HG02852 (cell line): ENCODE measurements at regions not wholly inside any gene's neighbourhood (a gene's known extent, or its start where the extent isn't known, plus 50 kb on each side); places are given as distances from the start of the nearest gene placed in this dataset.
"Not testable (repeated sequence)": the region's sequence is repeated elsewhere in the genome, so short reads cannot be mapped to it uniquely, and the experiment has no call there.

Source experiments
- ATAC-seq: cut with Tn5 transposase; IDR thresholded peaks from one replicate; pipeline ENCODE4 v1.9.1; 2021; ENCODE audit warnings: mild to moderate bottlenecking, moderate library complexity; ENCODE audit not compliant: unreplicated experiment

GRCh38 chr4:157689476-157689875 is 468.9 kb downstream of the GRIA2 start:
- ATAC-seq = no peak

GRCh38 chr4:157687971-157688370 is 467.4 kb downstream of the GRIA2 start:
- ATAC-seq = no peak

GRCh38 chr4:157679326-157679725 is 458.8 kb downstream of the GRIA2 start:
- not testable (repeated sequence) for ATAC-seq

- no peak for ATAC-seq
Measured at GRCh38 chr4:157678478-157678877, 457.9 kb downstream of the GRIA2 start.

DNA sequence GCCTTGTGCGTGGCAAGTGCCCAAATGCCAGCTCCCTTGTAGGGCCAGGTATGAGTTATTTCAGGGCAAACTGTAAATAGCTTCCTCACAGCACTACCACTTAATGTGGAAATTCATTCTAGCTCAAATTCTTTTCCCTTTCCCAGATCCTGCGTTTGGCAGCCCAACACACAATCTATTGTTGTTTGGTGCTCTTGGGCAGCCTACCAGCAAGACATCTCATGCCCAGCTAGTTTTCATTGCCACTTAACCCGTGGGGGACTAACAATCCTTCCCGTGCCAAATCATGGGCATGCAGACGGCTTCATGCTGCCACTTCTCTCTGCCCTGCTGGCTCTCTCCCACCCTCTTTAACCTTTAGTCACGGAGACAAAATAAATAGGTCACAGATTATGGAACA is 454.2 kb downstream of the GRIA2 start:
- ATAC-seq = no peak

GRCh38 chr4:157667836-157668235 is 447.3 kb downstream of the GRIA2 start:
- no peak for ATAC-seq

DNA sequence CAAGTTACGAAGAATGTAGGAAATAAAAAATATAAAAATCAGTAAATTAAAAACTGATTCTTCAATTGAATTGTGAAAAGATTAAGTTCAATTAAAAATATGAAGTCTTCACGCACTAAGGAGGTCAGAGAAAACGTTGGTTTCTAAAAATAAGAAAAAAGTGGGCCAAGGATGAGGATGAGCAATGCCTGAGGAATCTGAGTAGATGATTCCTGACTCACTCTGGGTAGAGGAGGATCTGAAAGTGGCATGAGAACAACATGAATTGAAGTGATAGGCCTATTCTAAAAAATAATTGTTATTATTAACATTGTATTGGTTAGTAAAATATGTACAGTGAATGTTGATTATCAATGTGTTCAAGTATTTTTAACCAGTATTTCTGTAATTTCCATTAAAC is 444.2 kb downstream of the GRIA2 start:
- no peak for ATAC-seq

DNA sequence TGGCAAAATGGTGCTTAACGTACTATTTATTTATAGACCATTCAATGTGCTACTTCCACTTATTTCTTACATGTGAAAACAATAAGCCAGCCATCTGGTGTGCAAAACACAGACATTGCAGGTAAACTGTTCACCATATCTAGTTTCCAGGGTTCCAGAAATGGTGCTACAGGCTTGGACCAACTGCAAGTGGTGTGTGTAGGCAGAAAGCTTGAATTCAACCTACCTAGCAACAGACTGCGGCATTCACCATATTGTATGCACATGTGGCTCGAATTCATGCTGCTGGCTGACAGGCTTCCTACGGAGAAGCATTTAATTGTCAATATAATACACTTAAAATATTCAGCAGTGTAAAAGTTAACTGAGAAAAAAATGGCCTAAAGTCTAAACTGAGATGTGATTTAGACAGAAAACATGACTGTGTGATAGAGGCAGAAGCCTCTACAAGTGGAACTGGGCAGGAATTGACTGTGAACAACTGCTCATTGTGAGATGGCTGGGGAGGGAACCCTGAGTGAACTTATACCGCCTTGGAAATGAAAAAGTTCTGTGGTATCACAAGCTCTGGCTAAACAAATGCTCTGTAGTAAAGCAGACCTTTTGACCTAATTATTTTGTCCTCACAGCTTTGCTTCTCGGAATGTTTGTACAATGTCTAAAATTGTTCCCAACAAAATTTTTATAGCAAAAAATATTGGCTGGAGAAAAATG is 434.7 kb downstream of the GRIA2 start:
- no peak for ATAC-seq

GRCh38 chr4:157643257-157643656 is 422.7 kb downstream of the GRIA2 start:
- ATAC-seq = no peak

GRCh38 chr4:157634057-157634456 is 413.5 kb downstream of the GRIA2 start:
- ATAC-seq = no peak

DNA sequence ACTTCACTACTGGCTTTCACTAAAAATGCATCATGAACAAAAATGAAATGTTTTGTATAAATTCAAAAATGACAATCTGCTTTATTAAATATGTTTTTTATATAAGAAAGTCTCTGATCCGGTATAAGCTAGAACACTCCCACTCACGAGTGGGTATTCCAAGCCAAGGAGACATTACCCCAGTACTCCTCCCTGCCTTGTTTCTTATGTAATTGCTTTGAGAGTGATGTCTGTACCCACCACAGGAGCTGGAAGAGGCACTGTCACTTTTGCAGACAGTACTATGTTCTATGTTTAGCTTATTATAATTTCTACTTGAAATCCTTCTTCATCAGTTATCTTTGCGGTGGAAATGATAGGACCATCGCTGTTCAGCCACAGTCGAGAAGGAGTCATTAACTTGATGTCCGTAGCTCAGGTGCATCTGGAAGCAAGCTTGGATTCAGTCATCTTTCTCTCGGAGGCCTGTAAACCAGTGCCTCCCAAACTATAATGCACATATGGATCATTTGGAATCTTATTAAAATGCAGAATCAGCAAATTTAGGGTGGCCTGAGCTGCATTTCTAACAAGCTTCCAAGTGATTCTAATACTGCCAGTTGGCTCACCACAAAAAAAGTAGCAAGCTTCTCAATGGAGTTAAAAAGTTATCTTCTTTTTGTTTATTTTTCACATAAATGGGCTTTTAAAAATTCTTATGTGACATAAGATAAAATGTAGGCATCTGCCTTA is 396.4 kb downstream of the GRIA2 start:
- ATAC-seq = no peak

DNA sequence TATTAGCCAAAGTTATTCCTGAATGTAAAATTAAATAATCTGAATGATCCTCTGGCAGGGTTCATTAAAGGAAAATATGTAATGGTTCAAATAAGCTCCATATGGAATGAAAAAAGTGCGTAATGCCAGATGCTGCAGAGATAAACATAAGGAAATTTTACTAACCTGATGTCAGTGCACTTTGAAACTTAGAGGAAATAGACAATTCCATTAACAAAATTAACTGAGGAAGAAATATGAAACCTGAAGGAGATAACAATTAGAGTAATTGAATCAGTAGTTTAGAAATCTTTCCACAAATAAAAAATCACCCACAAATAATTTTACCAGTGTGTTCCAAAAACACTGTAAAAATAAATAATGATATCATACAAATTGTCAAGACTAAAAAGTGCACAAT is 387.5 kb downstream of the GRIA2 start:
- ATAC-seq = no peak

DNA sequence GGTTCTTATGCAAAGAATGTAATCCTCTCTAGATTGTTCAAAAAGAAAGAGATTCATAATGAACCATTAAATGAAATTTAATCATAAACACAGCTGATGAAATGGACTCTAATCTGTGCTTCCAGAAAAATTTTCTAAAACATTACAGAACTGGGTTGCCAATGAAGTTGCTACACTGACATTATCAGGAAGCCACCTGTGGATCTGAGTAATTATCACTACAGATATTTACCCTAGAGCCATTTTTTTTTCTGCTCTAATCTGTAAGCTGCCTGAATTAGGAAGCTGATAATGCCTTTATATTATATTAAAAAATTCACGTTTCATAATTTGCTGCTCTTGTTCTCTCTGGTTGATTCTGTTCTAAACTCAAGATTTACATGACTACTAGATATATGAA is 380.1 kb downstream of the GRIA2 start:
- ATAC-seq = no peak

DNA sequence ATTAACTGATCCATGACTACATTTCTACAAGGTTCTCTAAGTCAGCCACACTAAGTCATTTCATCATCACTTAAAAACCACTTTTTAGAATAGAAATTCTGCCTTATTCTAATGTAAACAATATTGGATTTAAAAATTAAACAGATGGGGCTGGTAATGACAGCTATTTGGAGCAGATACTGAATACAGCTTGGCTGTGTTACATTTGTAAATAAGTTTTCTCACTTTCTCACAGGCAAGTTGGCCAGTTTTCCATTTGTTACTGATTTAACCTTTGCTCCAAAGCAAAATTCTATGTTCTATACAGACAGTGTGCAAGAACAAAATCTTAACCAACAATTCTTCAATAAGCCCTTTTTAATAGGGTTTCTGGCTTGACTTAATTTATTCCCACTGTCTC is 370.7 kb downstream of the GRIA2 start:
- ATAC-seq = no peak

DNA sequence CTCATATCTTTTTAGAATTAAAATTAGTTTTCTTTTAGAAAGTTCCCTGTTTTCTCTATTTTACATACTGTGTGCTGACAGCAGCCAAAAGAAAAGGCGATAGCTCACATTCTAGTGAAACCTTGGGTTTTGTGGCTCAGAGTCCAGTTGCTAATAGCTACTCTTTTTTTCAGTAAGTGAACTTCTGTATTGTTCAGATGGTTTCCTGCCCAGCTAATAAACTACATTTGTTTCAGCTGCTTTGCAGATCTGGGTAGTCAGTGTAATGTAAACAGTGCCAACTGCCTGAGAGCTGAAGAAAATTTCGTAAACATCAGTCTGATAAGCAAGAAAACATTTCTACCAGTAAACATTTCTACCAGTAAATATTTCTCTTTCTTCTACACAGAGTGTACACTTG is 370.2 kb downstream of the GRIA2 start:
- no peak for ATAC-seq

DNA sequence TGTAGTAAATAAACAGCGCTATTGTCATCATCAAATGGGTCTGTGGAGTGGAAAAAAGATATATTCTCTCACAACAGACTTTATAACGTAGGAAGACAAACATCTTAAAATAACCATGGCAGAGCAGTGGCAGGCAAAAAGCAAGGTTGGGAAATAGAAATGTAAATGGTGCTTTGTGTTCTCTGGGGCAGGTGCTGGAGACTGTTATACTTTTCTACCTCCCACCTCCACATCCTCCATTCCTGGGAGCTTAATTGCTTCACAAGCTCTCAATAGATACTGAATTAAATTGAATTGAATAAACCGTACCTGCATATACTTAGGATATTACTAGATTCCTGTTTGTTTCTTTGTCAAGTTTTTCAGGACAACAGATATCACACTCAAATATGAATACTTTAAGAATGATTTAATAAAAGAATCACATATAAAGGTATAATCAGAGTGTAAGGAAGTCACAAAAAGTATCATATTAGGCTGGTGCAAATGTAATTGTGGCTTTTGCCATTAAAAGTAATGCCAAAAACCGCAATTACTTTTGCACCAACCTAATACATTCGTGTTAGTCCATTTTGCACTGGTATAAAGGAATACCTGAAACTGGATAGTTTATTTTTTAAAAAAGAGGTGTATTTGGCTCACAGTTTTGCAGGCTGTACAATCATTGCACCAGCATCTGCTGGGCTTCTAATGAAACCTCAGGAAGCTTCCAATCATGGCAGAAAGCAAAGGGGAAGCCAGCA is 367.3 kb downstream of the GRIA2 start:
- no peak for ATAC-seq

- ATAC-seq = no peak
Measured at GRCh38 chr4:157582141-157582540, 361.6 kb downstream of the GRIA2 start.

DNA sequence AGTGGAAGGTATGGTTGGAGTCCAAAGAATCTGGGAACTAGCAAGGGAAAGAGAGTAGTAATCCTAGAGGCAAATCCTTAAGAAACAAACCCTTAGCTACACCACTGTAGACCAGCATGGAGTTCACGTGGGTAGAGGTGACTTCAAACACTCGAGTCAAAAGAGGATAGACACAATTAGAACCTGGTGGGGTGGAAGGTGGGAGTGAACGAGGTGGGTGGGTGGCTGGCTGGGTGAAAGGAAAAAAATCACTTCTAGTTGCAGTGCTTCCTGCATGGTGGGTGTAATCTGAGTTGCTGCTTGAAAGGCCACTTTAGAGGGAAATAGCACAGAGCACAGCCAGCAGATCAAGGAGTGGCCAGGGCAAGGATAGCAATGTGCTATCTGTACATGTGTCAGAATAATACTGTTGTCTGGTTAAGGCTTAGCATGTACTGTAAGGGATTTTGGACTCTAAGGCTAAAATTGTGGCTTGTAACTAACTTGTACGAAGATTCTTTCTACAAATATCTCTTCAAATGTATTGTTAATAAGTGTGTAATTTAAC is 356.2 kb downstream of the GRIA2 start:
- no peak for ATAC-seq

DNA sequence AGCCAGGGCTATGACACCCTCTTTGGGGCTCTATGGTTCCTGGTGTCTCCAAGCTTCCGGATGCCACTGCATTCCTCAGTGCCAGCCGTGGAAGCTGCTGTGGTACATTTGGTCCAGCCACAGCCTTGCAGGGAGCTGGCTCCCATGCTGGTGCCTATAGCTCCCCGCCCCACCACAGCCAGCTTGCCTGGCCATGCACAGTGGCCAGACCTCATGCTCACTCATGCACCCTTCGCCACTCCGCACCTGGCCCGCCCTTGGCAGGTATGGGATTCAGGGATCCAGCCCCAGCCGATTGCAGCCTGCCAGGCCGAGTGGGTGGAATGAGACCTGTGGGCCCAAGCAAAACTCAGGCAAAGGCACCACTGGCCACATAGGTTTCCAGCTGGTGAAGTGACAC is 354.8 kb downstream of the GRIA2 start:
- ATAC-seq = no peak

- no peak for ATAC-seq
Measured at GRCh38 chr4:157574606-157575005, 354.1 kb downstream of the GRIA2 start.

GRCh38 chr4:157572951-157573350 is 352.4 kb downstream of the GRIA2 start:
- no peak for ATAC-seq

GRCh38 chr4:157572284-157572683 is 351.8 kb downstream of the GRIA2 start:
- ATAC-seq = no peak
